DMS114 treated with DMSO at 0.1 percent for 48 hours (cell line): ENCODE measurements at regions not wholly inside any gene's neighbourhood (a gene's known extent, or its start where the extent isn't known, plus 50 kb on each side); places are given as distances from the start of the nearest gene placed in this dataset.
"Not testable (repeated sequence)": the region's sequence is repeated elsewhere in the genome, so short reads cannot be mapped to it uniquely, and the experiment has no call there.

ENCODE experiments used
- DNase-seq: peaks from one replicate; lab custom pipeline; 2025; ENCODE audit not compliant: unreplicated experiment; lab: John Stamatoyannopoulos, UW

- no peak for DNase-seq
Observed at GRCh38 chr13:31515427-31515826, 223.9 kb upstream of the RXFP2 start.

GRCh38 chr13:31517599-31517998 lies 221.7 kb upstream of the RXFP2 start:
- no peak for DNase-seq

GRCh38 chr13:31518645-31519044 lies 220.7 kb upstream of the RXFP2 start:
- DNase-seq, result no peak

DNA sequence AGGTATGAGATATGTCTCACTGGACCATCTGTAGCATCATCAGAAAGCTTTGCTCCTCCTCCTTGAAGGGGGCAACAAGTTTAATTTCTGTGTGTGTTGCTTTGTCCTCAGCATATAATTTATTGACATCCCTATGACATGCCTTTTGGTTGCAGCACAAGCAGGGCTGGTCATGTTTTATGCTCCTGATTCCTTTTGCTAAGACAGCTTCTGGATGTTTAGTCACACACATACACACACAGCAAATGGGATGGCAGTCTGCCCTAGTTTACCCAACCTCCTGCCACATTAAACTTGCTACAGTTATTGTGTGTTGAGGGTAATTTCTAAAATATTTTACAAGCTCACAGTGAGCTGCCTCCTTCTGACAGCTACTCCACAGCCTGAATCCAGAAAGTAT lies 217.9 kb upstream of the RXFP2 start:
- no peak for DNase-seq

DNA sequence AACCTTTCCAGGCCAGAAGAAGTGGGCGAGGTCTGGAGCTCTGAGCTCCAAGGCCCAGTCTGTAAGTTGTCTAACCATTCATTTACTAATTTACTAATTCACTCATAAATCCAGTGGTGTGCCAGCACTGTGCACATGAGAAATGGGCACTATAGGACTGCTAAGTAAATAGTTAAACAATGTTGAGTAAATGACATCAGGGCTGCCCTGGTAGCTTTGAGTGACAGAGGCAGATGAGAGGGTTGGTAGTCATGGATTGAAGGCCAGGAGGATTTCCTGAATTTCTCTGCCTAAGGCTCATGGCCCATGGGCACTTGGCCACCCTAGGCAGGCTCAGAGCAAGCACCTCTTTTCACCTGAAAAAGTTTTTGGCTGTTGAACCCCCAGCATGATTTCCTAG lies 216.9 kb upstream of the RXFP2 start:
- DNase-seq, result no peak

- no peak for DNase-seq
Observed at GRCh38 chr13:31528176-31528575, 211.2 kb upstream of the RXFP2 start.

GRCh38 chr13:31528758-31529157 lies 210.6 kb upstream of the RXFP2 start:
- no peak for DNase-seq

DNA sequence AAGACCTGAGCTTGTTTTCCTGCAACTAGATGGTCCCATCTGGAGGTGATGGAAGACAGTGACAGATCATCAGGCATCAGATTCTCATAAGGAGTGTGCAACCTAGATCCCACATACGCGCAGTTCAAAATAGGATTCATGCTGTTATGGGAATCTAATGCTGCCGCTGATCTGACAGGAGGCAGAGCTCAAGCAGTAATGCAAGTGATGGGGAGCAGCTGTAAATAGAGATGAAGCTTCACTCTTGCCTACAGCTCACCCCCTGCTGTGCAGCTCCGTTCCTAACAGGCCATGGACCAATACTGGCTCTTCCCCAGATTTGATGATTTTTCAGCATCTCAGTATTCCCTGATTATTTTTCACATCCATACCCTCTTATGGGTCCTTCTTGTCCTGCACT lies 208.4 kb upstream of the RXFP2 start:
- no peak for DNase-seq

GRCh38 chr13:31537052-31537451 lies 202.3 kb upstream of the RXFP2 start:
- DNase-seq, result no peak

DNA sequence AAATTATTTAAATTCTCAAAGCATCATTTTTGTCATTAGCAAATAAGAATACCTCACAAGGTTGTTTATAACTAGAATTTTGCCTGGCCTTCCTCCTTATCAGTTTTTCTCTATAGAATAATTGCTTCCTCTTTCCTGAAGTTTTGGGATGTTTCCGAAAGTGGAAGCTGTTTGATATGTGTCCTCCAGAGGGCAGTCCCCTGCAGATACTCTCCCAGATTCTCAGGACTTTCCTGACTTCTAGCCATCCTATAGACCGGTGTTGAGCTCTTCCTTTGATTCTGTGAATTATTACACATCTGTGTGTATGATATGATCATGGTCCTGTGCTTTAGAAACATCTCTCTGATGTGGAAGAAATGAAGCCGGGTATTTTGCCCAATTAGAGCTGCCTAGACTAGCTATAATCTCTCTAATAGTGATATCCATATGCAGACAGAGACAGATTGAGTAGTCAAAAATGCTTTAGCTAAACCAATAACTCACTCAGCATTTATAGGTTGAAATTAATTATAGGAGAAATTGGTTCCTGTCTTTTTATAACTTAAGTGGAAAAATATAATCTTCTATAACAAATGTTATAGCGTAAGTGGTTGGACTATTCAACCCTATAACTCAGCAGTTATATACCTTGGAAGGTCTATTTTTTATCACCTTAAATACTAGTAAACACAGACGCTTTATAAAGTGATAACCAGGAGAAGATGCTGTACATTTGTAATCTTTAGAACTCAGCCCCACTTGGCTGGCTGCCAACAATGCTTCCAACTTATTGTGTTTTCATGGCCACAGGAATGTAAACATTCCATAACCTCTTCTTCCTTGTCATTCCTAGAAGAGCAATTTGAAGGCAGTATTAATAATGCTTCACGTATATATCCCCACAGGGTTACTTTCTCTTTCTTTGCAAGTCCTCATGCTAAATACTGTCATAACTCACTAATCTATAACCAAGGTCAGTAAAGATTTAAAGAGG lies 201.0 kb upstream of the RXFP2 start:
- DNase-seq, result peak; percentile 2

DNA sequence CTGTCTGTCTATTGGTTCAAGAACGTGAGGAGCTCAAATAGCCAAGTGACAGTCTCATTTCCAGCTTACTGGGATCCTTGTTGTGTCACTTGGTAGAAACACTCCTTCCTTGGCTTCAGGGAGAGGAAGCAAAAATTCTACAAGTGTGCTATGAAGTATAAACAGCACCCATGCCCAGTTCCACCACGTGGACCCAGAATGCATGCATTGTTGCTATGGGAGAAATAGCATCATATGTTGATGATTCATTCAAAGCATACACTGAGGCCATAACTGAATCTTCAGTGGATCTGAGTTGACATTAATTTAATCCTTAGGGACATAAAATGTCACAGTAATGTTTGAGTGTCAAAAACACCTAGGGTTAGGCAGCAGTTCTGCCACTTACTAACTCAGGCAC lies 199.0 kb upstream of the RXFP2 start:
- DNase-seq, result no peak

DNA sequence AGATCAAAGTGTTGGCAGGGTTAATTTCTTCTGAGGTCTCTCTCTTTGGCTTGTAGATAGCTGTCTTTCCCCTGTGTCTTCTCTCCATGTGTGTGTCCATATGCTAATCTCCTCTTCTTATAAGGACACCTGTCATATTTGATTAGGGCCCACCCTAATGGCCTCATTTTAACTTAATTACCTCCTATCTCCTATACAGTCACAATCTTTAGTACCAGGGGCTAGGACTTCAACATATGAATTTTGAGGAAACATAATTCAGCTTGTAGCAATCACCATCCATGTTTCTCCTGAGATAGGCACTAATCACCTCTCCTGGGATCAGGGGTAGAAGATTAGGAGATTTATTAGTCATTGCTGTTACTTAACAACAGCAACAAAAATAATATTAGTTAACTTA lies 196.1 kb upstream of the RXFP2 start:
- DNase-seq, result no peak

GRCh38 chr13:31545616-31546015 lies 193.7 kb upstream of the RXFP2 start:
- no peak for DNase-seq

DNA sequence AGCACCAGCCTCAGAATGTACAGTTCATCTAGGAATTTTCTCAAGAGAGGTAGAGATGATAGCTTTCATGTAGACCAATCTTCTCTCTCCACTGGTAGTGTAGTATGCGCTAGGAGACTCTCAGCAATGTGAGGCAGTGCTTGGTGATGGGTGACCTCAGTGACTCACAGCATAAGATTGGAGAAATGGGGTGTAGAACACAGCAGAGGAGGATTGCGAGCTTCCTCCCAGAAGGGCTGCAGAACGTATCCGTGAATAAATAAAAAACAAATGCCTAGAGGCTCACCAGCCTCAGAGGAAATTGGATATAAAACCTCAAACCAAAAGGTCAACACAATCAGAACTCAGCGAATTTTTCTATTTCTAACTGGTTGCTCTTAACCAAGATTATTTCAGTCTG lies 182.9 kb upstream of the RXFP2 start:
- DNase-seq, result no peak

GRCh38 chr13:31584221-31584620 lies 155.1 kb upstream of the RXFP2 start:
- DNase-seq, result not testable (repeated sequence)

DNA sequence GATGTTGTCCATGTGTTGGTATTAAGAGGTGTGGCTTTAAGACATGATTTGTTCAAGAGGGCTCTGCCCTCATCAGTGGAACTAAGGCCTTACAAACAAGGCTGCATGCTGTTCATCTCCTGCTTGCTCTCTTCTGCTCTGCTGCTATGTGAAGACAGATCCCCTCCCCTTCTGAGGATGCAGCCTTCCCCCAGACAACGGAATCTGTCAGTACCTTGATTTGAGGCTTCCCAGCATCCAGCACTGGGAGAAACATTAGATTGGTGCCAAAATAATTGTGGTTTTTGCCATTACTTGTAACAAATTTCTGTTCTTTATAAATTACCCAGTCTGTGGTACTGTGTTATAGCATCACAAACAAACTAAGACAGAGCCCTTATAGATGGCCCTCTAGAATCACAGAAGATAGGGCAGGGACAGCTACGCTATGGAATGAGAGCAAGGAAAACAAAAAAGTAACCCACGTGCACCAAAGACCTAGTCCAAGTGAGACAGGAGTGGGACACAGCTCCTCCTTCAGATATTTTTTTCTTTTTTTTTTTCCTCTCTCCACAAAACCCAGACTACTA lies 151.5 kb upstream of the RXFP2 start:
- no peak for DNase-seq

GRCh38 chr13:31588316-31588715 lies 151.0 kb upstream of the RXFP2 start:
- no peak for DNase-seq

GRCh38 chr13:31588893-31589292 lies 150.4 kb upstream of the RXFP2 start:
- no peak for DNase-seq

- no peak for DNase-seq
Observed at GRCh38 chr13:31591642-31592233, 147.6 kb upstream of the RXFP2 start.

- DNase-seq, result no peak
Observed at GRCh38 chr13:31594056-31594455, 145.3 kb upstream of the RXFP2 start.

- DNase-seq, result no peak
Observed at GRCh38 chr13:31595563-31595962, 143.8 kb upstream of the RXFP2 start.

DNA sequence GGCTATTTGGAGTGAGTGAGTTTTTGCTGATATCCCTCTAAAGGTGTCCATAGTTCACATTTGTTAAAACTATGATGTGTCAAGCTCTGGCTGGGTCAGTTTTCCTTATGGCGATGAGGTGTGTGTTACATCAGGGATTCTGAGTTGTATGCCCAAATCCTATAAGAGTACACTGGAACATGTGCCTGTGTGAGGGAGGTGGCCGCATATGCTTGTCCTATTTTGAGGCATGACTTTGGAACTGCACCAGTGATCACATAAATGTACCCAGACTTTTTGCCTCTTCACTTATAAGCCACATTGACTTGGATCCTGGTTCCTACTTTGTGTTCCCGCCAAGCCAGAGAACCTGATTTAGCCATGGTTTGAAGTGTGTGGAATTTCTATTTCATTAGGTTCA lies 140.3 kb upstream of the RXFP2 start:
- no peak for DNase-seq
